Hepatocyte (in vitro differentiated cells): ENCODE measurements at regions not wholly inside any gene's neighbourhood (a gene's known extent, or its start where the extent isn't known, plus 50 kb on each side); places are given as distances from the start of the nearest gene placed in this dataset.

Experiments used
- DNase-seq: peaks from one replicate; pipeline ENCODE4 v3.0.0-alpha.2; 2016; ENCODE audit warnings: low spot score
- H2AFZ ChIP-seq: fragments of 200-600 bp; sonication (generic); 2 replicates; pipeline ENCODE4 v1.6.0; 2016; ENCODE audit warnings: antibody characterized with exemption, mild to moderate bottlenecking
- H3K27ac ChIP-seq: fragments of 200-600 bp; sonication (generic); 2 replicates; pipeline ENCODE4 v1.5.1; 2016; ENCODE audit warnings: mild to moderate bottlenecking
- H3K27me3 ChIP-seq: fragments of 200-600 bp; sonication (generic); 2 replicates; pipeline ENCODE4 v1.6.1; 2016
- H3K36me3 ChIP-seq: fragments of 200-600 bp; sonication (generic); replicated peaks from 2 replicates; pipeline ENCODE4 v1.5.1; 2016; ENCODE audit warnings: low read depth; ENCODE audit not compliant: insufficient read depth
- H3K4me1 ChIP-seq: fragments of 200-600 bp; sonication (generic); 2 replicates; pipeline ENCODE4 v1.5.1; 2016; ENCODE audit warnings: mild to moderate bottlenecking, moderate library complexity; ENCODE audit not compliant: insufficient read depth
- H3K4me2 ChIP-seq: fragments of 200-600 bp; sonication (generic); 2 replicates; pipeline ENCODE4 v1.6.0; 2016
- H3K4me3 ChIP-seq: fragments of 200-600 bp; sonication (generic); 2 replicates; pipeline ENCODE4 v1.5.1; 2016; ENCODE audit warnings: mild to moderate bottlenecking
- H3K79me2 ChIP-seq: fragments of 200-600 bp; sonication (generic); 2 replicates; pipeline ENCODE4 v1.6.0; 2017; ENCODE audit warnings: mild to moderate bottlenecking
- H3K9me2 ChIP-seq: fragments of 200-600 bp; sonication (generic); replicated peaks from 2 replicates; pipeline ENCODE4 v1.6.0; 2017; ENCODE audit warnings: mild to moderate bottlenecking; ENCODE audit not compliant: insufficient read depth
- H3K9me3 ChIP-seq: fragments of 200-600 bp; sonication (generic); 2 replicates; pipeline ENCODE4 v1.5.1; 2016; ENCODE audit warnings: low read depth, mild to moderate bottlenecking
- H4K20me1 ChIP-seq: fragments of 200-600 bp; sonication (generic); 2 replicates; pipeline ENCODE4 v1.6.0; 2016; ENCODE audit warnings: mild to moderate bottlenecking; ENCODE audit not compliant: insufficient read depth, poor library complexity, severe bottlenecking
- EZH2 ChIP-seq: fragments of 200-600 bp; sonication (generic); IDR thresholded peaks from 2 replicates; pipeline ENCODE4 v1.6.1; 2016; ENCODE audit warnings: antibody characterized with exemption, mild to moderate bottlenecking, borderline replicate concordance
- EZH2phosphoT487 ChIP-seq: fragments of 200-600 bp; sonication (generic); IDR thresholded peaks from one replicate; pipeline ENCODE4 v1.6.1; 2018; ENCODE audit warnings: antibody characterized with exemption, mild to moderate bottlenecking, low read depth, moderate library complexity; ENCODE audit not compliant: unreplicated experiment, severe bottlenecking
- WGBS: methylation state at CpG from one replicate; pipeline ENCODE4 v1.1.6; 2016; ENCODE audit warnings: low lambda C conversion rate; ENCODE audit errors: missing lambda C conversion rate; 5-methylcytosine and 5-hydroxymethylcytosine counted together
- TF ChIP-seq, protein P1 (sequence below): fragments of 200-600 bp; sonication (generic); IDR thresholded peaks from 2 replicates; pipeline ENCODE4 v1.5.1; 2016; ENCODE audit warnings: antibody characterized with exemption, mild to moderate bottlenecking; ENCODE audit not compliant: poor library complexity

DNA sequence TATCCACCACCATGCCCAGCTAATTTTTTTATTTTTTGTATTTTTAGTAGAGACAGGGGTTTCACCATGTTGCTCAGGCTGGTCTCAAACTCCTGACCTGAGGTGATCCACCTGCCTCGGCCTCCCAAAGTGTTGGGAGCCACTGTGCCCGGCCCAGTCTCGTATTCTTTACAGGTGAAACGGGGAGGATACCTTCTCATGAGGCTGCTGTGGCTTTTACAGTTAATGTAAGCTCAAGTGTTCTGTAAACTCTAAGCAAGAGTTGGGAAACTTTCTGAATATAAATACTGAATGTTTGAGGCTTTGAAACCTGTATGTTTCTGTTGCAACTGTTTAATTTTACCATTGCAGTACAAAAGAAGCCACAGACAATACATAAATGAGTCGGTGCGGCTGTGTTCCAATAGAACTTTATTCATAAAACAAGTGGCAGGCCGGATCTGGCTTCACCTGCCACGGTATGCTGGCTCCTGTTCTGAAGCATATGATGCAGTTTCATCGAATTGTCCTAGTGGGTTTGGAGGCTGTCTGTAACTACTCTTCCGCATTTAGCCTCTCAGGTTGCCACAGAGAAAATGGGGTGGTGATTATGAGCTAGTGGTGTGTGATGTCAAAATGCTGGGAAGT is 192.5 kb upstream of the ZFP64 start:
- Histone ChIP-seq H3K27ac (no peak overlapping the region), H3K36me3 (no peaks in the 10 kb centered on the region), H3K9me2 (no peaks in the 10 kb centered on the region), H4K20me1 (no peaks in the 10 kb centered on the region), H3K4me2 (no peak overlapping the region), H2AFZ (no peak overlapping the region), H3K4me3 (no peak overlapping the region), H3K79me2 (no peaks in the 10 kb centered on the region), H3K27me3 (no peaks in the 10 kb centered on the region), H3K4me1 (no peaks in the 10 kb centered on the region), H3K9me3 (no peaks in the 10 kb centered on the region)
- TF ChIP-seq EZH2phosphoT487, result no peak
- TF ChIP-seq EZH2, result no peak
- TF ChIP-seq, protein P1, sequence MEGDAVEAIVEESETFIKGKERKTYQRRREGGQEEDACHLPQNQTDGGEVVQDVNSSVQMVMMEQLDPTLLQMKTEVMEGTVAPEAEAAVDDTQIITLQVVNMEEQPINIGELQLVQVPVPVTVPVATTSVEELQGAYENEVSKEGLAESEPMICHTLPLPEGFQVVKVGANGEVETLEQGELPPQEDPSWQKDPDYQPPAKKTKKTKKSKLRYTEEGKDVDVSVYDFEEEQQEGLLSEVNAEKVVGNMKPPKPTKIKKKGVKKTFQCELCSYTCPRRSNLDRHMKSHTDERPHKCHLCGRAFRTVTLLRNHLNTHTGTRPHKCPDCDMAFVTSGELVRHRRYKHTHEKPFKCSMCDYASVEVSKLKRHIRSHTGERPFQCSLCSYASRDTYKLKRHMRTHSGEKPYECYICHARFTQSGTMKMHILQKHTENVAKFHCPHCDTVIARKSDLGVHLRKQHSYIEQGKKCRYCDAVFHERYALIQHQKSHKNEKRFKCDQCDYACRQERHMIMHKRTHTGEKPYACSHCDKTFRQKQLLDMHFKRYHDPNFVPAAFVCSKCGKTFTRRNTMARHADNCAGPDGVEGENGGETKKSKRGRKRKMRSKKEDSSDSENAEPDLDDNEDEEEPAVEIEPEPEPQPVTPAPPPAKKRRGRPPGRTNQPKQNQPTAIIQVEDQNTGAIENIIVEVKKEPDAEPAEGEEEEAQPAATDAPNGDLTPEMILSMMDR, result no peak
- no peak for DNase-seq
- WGBS, result 85% methylated on average over 10 of the region's 10 CpGs

DNA sequence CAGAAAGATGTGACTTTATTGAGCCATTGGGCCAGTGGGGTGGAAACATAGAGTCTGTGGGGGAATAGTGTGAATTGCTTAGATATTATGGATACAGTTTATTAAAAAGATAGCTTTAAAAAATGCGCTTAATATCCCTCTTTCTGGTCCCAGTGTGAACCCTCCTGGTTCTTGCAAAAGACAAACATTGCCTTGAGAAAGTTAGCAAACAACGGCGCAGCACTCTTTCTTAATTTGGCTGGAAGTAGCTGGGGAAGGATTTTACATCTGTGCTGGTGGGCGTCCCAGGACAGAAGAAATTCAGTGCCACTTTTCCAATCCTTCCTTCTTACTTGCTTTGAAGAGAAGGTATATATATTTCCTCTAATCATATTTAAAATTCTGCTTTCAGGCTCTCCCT is 191.4 kb upstream of the ZFP64 start:
- Histone ChIP-seq H3K9me2 (no peaks in the 10 kb centered on the region), H3K27me3 (no peaks in the 10 kb centered on the region), H3K4me2 (no peak overlapping the region), H2AFZ (no peak overlapping the region), H4K20me1 (no peaks in the 10 kb centered on the region), H3K36me3 (no peaks in the 10 kb centered on the region), H3K9me3 (no peaks in the 10 kb centered on the region), H3K79me2 (no peaks in the 10 kb centered on the region), H3K4me3 (no peak overlapping the region), H3K27ac (no peak overlapping the region), H3K4me1 (no peaks in the 10 kb centered on the region)
- 68% methylated on average over 4 of the region's 4 CpGs for WGBS
- no peak for DNase-seq
- TF ChIP-seq, protein P1, result no peak
- TF ChIP-seq EZH2, result no peak
- no peak for TF ChIP-seq EZH2phosphoT487

DNA sequence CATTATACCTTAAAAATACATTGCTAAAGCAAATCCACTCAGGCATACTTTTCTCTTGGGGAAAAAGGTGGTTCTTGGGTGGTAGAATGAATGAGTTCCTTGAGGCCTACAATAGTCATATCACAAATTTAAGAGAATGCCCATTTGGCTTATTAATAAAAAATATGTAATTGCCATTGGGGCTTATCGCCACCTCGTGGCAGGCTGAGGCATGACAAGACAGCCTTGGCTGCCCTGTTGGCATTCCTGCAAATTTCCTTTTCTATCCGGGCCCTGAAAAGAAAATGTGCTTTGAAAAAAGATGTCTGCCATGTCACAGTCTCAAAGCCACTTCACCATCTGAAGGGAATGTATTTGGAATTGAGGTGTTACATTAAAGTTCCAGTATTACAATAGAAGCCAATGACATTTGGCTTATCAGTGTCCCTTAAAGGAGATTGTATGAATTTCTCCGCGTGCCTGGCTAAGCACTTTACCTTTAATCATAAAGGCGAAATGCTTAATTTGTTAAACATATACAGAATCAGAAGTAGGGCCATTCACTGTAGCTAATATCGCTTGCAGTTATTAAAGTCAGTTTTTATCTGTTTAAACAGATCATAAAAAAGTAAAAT is 188.3 kb upstream of the ZFP64 start:
- DNase-seq, result peak; percentile 37
- WGBS, result 53% methylated on average over 7 of the region's 7 CpGs
- H3K79me2 ChIP-seq, result no peaks in the 10 kb centered on the region

More for the DNA sequence above, 188.3 kb upstream of the ZFP64 start:
- no peaks in the 10 kb centered on the region for H3K27me3 ChIP-seq
- no peak overlapping the region for H2AFZ ChIP-seq
- H3K4me2 ChIP-seq, result no peak overlapping the region
- H3K9me3 ChIP-seq, result no peaks in the 10 kb centered on the region
- H3K27ac ChIP-seq, result no peak overlapping the region
- H3K4me3 ChIP-seq, result no peak overlapping the region
- no peak for TF ChIP-seq EZH2
- TF ChIP-seq, protein P1, result peak; percentile 75
- no peaks in the 10 kb centered on the region for H3K9me2 ChIP-seq
- H3K36me3 ChIP-seq, result no peaks in the 10 kb centered on the region
- H4K20me1 ChIP-seq, result no peaks in the 10 kb centered on the region
- H3K4me1 ChIP-seq, result no peaks in the 10 kb centered on the region
